HCT116 (cell line): ENCODE measurements at regions not wholly inside any gene's neighbourhood (a gene's known extent, or its start where the extent isn't known, plus 50 kb on each side); places are given as distances from the start of the nearest gene placed in this dataset.

Source experiments
- EZH2 ChIP-seq: fragments of 200-600 bp; sonication (generic); IDR thresholded peaks from 2 replicates; pipeline ENCODE4 v1.6.1; 2017; ENCODE audit warnings: antibody characterized with exemption, mixed run types
- EZH2phosphoT487 ChIP-seq: fragments of 200-600 bp; IDR thresholded peaks from 2 replicates; pipeline ENCODE4 v1.6.1; 2018; ENCODE audit warnings: antibody characterized with exemption, borderline replicate concordance
- POLR2A ChIP-seq: IDR thresholded peaks from 2 replicates; pipeline ENCODE4 v1.7.0; 2011; ENCODE audit warnings: borderline replicate concordance; ENCODE audit not compliant: insufficient read depth, insufficient read length; ENCODE audit errors: extremely low read depth
- SP1 ChIP-seq: IDR thresholded peaks from 2 replicates; pipeline ENCODE4 v1.6.1; 2012; ENCODE audit warnings: low read depth
- TCF7L2 ChIP-seq: IDR thresholded peaks from 2 replicates; pipeline ENCODE4 v1.7.0; 2011; ENCODE audit warnings: borderline replicate concordance, inconsistent platforms; ENCODE audit not compliant: insufficient read depth, insufficient read length; ENCODE audit errors: extremely low read depth
- ZNF274 ChIP-seq: fragments of 200-500 bp; sonication (Bioruptor generic); IDR thresholded peaks from 2 replicates; pipeline ENCODE4 v1.6.1; 2014; ENCODE audit warnings: mild to moderate bottlenecking, low read depth, low read length, inconsistent platforms
- TF ChIP-seq, protein P1 (sequence below), 3 experiments: fragments of 200-600 bp in 1 of 3; sonication (generic) in 1 of 3; IDR thresholded peaks in 2 of 3; conservative IDR thresholded peaks in 1 of 3; 2 replicates each; pipeline ENCODE4 v1.5.1; 2012 to 2017; ENCODE audit warnings: low read depth in 2 of 3, low read length in 2 of 3, antibody characterized with exemption in 1 of 3, borderline replicate concordance in 1 of 3, control low read depth in 1 of 3, mild to moderate bottlenecking in 1 of 3, mixed read lengths in 1 of 3, mixed run types in 1 of 3, moderate library complexity in 1 of 3; ENCODE audit not compliant: insufficient read depth in 1 of 3

DNA sequence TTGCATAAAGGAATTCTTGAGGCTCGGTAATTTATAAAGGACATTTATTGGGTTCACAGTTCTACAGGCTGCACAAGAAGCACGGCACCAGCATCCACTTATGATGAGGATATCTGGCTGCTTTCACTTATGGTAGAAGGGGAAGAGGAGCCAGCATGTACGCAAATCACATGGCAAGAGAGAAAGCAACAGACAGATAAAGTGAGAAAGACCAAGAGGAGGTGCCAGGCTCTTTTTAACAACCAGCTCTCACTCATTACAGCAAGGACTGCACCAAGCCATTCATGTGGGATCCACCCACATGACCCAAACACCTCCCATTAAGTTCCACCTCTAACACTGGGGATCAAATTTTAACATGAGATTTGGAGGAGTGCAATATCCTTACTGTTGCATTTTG, 1198.2 kb downstream of the ADGRL3 start:
- TF ChIP-seq, protein P1, sequence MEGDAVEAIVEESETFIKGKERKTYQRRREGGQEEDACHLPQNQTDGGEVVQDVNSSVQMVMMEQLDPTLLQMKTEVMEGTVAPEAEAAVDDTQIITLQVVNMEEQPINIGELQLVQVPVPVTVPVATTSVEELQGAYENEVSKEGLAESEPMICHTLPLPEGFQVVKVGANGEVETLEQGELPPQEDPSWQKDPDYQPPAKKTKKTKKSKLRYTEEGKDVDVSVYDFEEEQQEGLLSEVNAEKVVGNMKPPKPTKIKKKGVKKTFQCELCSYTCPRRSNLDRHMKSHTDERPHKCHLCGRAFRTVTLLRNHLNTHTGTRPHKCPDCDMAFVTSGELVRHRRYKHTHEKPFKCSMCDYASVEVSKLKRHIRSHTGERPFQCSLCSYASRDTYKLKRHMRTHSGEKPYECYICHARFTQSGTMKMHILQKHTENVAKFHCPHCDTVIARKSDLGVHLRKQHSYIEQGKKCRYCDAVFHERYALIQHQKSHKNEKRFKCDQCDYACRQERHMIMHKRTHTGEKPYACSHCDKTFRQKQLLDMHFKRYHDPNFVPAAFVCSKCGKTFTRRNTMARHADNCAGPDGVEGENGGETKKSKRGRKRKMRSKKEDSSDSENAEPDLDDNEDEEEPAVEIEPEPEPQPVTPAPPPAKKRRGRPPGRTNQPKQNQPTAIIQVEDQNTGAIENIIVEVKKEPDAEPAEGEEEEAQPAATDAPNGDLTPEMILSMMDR (IDR thresholded peaks at IDR 0.05 in 2 of 3, conservative IDR thresholded peaks at IDR 0.05 in 1 of 3; ENCODE audit: borderline replicate concordance in 1 of 3, insufficient read depth in 1 of 3, low read depth in 2 of 3, low read length in 2 of 3), result no peak
- no peak for TF ChIP-seq POLR2A
- TF ChIP-seq EZH2phosphoT487, result no peak
- no peak for TF ChIP-seq ZNF274
- no peak for TF ChIP-seq SP1
- no peak for TF ChIP-seq TCF7L2
- TF ChIP-seq EZH2, result no peak
